ENCODE measurements at regions not wholly inside any gene's neighbourhood (a gene's known extent, or its start where the extent isn't known, plus 50 kb on each side); places are given as distances from the start of the nearest gene placed in this dataset.
"Not testable (repeated sequence)": the region's sequence is repeated elsewhere in the genome, so short reads cannot be mapped to it uniquely, and the experiment has no call there.

GRCh38 chr5:145446875-145447274 lies 388.3 kb downstream of the PRELID2 start:
- DNase-seq, result not testable (repeated sequence)

DNA sequence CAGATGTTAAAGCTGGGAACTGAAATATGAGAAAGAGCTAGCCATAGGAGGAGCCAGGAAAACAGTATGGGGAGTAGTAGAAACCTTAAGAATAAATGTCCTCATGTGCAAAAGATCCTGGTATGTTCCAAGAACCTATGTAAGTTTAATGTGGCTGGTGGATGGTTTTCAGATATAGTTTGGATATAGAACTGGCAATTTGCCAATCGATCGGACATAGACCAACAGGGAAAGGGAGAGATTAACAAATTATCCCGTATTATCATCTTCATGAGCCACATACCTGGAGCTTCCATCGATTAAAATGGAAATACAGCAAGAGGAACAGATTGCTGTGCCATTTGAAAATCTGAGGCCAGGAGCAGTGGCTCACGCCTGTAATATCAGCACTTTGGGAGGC lies 388.7 kb downstream of the PRELID2 start:
- no peak for DNase-seq

GRCh38 chr5:145445027-145445426 lies 390.1 kb downstream of the PRELID2 start:
- no peak for DNase-seq

DNA sequence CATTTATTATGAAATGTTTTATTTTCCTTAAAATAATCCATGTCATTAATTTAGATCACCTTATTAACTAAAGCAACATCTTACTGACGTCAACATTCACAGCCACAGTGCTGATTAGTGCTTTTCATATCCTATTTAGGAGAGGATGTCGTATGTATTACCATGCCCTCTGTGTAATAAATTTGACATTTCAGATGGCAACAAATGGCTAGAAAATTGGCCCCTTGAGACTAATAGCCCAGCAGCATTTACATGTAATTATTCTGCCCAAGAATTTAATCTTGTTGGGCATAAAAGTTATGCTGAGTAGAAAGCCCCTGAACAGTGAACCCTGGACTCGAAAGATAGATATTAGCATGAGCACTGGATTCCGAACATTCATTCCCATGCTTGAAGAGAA lies 391.2 kb downstream of the PRELID2 start:
- no peak for DNase-seq

DNA sequence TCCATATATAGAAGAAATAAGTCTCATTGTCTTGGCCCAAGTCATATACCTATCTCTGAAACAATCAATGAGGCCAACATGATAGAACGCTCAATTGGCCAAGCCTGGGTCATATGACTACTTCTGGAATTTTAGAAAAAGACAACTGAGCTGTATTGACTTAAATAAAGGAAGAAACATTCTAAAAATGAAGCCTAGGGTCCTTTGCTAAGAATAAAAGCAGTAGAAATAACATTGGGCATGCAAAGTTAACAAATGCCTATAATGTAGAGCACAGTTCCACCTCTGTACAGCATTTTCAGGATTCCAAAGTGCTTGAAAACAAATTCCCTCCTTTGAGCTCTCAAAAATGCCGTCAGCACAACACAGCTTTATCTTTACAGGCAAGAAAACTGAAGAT lies 391.8 kb downstream of the PRELID2 start:
- DNase-seq, result no peak

DNA sequence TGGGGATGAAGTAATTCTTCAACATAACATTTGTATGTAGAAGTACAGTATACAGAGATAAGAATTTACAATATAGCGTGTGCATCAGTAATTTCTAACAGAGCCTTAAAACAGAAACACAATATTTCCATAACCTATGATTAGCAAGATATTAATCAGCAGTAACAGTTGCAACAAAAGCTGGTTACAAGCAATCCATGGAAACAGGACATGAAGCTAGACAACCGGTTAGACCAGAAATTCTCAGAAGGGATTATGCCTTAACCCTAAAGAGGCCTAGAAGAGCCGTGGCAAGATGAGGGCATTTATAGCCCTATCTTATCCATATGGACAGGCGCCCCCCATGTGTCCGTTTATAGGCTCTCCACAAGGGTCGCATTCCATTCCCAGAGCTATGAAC lies 392.5 kb downstream of the PRELID2 start:
- not testable (repeated sequence) for DNase-seq

DNA sequence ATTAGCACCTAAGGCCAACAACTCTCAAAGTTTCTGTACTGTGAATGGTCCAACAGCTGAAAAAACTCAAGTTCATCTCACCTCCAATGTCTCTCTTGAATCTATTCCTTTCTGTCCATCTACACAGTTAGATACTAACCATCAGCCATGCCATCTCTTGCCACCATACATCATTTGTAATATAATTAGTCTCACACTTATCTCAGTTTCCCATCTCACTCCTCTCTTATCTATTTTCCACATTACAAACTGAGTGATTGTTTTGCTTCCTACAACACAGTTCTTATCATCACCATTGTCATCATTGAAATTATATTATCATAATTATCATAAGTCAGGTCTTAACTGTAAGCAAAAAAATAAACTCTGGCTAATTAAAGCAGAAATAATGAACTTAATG lies 393.9 kb downstream of the PRELID2 start:
- DNase-seq, result no peak

- no peak for DNase-seq
These were observed 397.5 kb downstream of the PRELID2 start for GRCh38 chr5:145437627-145438026.

GRCh38 chr5:145433077-145433476 lies 402.1 kb downstream of the PRELID2 start:
- no peak for DNase-seq

DNA sequence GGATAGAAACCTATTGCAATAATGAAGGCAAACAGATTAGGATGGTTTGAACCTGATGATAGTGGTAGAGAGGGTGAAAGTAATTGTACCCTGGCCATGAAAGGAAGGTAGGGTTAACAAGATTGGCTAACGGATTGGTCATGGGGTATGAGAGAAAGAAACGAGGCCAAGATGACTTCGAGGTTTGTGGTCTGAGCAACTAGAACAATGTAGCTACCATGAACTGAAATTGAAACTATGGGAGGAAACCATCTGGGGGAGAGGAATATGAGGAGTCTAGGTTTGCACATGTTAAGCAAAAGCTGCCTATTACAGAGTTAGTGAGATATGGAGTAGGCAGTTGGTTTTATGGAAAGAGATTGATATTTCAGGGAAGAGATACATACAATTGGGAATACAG lies 406.0 kb downstream of the PRELID2 start:
- DNase-seq, result no peak

GRCh38 chr5:145408048-145408341 lies 427.1 kb downstream of the PRELID2 start:
- no peak for DNase-seq

DNA sequence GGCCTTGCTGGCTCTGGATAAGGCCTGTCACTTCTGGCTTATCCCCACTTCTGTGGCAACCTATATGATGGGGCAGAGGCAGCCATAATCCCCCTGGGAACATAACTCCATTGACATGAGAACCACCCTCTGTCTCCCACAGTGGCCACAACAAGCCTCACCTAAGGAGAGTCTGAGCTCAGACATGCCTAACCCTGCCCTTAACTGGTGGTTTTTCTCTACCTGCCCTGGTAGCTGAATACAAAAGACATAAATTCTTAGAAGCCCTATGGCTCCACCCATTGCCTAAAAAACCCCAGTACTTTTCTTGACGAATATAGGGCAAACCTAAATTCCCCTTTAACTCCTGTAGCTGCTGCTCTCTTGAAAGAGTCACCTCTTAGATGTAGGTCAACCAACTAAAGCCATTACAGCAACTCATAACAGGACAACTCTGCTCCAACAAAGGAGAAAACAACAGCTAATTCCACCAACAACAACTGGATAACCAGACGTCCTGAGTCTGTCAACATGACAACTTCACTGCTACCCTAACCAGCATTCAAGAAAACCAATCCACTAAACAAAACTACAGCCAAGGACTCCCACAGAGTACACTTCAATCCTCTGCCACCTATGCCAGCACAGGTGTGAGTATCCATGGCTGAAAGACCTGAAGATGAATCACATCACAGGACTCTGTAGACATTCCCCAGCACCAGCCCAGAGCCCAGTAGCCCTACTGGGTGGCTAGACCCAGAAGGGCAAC lies 427.7 kb downstream of the PRELID2 start:
- no peak for DNase-seq

GRCh38 chr5:145403992-145404391 lies 431.1 kb downstream of the PRELID2 start:
- no peak for DNase-seq

DNA sequence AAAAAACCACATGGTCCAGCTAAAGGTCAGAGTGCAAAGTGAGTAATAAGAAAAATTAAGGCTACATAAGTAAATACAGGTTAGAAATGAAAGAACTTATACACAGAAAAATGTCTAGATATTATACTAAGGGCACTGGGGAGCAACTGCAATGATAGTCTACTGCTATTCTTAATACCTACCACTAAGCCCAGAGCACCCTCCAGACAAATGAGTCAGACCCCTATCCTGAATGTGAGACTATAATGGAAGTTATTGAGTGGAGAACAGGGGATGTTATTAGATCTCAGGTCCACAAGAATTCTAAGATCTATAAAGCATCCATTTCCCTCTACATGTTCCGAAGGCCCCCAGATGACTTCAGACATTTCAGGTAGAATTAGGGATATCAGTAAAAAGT lies 438.3 kb downstream of the PRELID2 start:
- no peak for DNase-seq

DNA sequence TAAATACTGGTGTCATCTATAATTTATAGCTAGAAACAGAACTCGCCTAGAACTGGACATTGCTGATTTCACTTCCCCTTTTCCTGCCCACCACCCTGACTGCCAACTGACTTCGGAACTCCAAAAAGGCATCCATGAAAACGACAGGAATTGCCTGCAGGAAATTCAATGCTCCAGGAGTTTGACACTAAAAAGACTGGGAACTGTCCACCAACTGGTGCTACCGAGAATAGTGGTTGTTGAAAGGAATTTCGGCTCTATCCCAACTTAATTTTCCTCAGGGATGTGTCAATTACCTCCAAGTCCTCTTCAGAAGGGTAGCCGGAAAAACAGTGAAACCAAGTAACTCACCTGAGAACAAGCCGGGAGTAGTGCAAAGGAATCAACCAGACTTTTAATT lies 440.0 kb downstream of the PRELID2 start:
- DNase-seq, result not testable (repeated sequence)

GRCh38 chr5:145393426-145393825 lies 441.7 kb downstream of the PRELID2 start:
- no peak for DNase-seq

DNA sequence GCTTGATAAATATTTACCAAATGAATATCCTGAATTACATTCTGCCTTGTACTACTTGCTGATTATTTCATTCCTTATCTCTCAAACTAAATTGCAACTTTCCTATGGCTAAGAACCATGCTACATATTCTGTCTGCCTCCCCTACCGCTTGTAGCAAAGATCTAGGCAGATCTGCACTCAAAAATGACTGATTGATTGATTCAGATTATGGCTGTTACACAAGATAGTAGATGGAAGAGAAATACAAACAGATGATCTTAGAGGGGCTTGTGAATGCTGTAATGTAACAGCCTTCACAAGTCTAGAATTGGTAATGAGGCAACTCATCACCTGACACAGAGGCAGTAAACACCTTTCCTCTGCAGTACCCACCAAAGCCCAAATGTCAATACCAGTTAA lies 446.1 kb downstream of the PRELID2 start:
- DNase-seq, result no peak

DNA sequence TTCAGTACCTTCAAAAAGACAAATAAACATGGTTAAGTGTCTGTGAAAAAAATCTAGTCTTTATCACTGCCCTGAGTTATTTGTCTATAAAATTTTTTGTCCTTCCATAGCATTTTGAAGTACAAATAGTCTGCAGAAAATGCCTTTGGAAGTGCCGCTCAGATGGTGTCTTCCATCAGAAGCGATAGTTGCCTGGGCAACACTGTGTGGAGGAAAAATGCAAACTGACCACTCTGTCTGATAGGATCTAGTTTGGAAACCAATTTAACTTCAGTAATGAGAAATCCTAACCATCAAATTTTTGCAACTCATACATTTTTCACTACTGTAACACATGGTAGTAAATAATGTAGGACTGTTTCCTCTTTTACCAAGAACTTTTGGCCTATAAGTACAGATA lies 449.9 kb downstream of the PRELID2 start:
- peak; percentile 3 for DNase-seq

DNA sequence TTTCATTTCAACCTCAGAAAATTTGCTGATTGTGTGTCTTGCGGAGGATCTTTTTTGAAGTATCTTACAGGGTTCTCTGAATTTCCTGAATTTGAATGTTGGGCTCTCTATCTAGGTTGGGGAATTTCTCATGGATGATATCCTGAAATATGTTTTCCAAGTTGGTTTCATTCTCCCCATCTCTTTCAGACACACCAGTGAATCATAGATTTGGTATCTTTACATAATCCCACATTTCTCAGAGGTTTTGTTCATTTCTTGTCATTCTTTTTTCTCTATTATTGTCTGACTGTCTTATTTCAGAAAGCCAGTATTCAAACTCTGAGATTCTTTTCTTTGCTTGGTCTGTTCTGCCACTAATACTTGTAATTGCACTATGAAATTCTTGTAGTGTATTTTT lies 456.9 kb downstream of the PRELID2 start:
- no peak for DNase-seq

GRCh38 chr5:145375521-145375920 lies 459.6 kb downstream of the PRELID2 start:
- DNase-seq, result no peak

GRCh38 chr5:145365464-145365863 lies 469.7 kb downstream of the PRELID2 start:
- no peak for DNase-seq

DNA sequence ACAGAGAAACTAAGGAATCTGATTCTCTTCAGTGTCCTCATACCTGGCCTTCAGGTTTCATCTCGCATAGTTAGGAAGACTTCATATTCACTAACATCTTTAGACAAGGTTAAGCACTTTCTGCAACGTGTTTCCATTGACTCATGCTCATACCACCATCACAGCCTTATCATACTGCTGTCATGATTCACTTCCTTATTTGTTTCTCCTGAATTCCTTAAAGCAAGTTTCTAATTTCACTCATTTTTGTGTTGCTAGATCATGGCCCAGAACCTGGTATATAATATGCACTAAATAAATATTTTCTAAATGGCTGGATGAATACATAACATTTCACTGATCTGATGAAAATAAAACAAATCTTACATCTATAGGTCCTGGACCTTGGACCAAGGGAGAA lies 472.9 kb downstream of the PRELID2 start:
- DNase-seq, result no peak

GRCh38 chr5:145360936-145361335 lies 474.2 kb downstream of the PRELID2 start:
- no peak for DNase-seq

DNA sequence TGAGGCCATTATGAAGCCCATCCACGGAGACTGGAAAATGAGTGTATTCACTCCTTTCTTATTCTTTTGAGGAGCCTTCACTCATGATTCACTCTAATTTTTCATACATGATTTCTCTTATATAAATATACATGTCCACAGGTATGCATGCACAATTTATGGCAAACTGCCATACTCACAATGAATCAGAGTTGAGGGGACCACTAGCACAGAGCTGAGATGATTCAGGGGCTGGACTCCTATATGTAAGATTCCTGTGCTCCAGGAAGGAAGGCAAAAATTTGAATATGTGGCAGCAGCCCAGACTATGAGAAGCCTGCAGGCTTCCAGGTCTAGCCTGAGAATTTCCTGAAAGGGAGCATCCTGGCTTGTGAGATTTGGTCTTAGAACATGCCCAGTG lies 484.6 kb downstream of the PRELID2 start:
- DNase-seq, result no peak

DNA sequence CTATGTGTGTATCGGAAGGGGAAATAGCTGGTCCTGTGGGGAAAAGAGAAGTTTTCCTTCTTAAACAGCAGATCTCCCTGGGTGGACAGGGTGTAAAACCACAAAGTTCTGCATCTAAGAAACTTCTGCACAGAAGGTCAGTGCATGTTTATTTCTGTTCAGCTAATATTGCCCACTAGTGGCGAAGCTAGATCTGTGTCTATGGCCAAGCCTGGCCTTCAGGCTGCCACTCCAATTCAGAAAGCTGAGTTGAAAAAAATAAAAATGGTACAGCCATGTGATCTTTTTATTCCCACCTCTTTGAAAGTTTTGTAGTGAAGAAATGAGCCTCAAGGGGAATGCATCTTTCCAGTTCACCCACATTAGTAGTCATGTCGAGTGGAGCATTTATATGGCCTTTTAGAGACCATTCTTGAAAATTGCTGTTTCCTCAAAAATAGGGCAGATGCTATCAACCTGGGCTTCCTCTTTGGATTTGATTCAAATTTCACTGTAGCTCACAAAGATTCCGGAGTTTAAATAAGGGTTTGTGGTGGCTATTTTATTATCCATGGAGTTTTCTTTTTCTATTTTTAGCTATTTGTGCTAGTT lies 488.0 kb downstream of the PRELID2 start:
- peak; percentile 36 for DNase-seq

Measured in hematopoietic multipotent progenitor cell treated with erythropoietin and hydrocortisone succinate and interleukin-3 and kit ligand, for 6 days (in vitro differentiated cells).